NCI-H1092 treated with DMSO at 0.1 percent for 48 hours (cell line): ENCODE measurements at regions not wholly inside any gene's neighbourhood (a gene's known extent, or its start where the extent isn't known, plus 50 kb on each side); places are given as distances from the start of the nearest gene placed in this dataset.
"Not testable (repeated sequence)": the region's sequence is repeated elsewhere in the genome, so short reads cannot be mapped to it uniquely, and the experiment has no call there.

Experiments
- DNase-seq: peaks from one replicate; lab custom pipeline; 2025; lab: John Stamatoyannopoulos, UW

DNA sequence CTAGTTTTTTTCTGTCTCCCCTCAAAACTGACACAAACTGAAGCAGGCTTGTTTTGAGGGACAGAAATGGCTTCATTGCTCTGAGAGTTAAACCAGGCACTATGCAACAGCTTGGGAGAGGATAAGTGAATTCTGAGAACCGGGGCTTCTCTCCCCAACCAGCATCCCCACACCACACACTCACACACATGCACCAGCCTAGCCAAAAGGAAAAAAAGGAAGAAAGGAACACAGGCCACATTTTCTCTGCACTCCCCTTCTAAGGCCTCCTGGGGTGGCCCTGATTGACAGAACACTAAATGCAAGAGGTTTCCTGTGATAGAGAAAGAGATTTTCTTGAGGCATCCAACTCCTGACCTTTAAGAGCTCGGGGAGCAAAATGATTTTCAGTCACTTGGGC, 177.5 kb downstream of the TLE3 start:
- DNase-seq = no peak

DNA sequence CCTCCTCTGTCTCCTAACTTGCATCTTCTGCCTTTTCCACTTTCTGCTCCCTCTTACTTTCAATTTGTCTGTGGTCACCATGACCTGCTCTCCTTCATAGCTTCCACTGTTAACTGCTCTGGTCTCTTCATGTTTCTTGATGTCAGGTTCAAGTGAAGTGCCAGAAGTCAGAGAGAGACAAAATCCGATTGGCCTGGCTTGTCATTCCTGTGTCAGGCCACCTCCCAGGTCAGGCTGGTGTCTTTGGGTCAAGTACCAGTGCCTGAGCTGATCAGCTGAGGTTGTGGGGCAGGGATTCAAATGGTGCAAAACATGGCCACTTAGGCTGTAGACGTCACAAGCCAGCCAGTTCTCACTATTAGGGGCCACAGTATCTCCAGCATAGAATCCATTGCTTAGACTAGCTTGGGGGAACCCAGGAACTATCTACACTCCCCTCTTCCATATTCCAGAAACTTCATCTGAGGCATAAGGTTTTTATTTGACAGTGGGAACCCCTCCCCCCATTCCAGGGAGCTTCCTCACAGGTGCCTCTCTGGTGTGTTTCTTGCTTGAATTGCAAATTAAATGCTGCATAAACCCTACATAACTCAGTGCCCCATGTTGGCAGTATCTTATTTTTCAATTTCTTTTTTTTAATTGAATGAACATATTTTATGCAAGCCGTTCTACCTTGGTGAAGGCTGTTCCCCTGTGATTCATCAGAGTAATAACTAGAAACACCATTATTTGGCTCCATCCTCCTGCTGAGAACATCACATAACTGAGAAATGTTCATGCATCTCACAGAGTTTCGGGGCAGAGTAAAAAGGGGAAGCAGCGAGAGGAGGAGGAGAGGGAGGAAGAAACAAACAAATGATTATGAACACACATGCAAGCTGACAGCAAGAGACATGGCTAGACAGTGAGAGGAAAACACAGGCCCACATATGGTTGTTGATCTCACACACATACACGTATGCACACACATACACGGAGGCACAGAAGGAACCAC, 175.8 kb downstream of the TLE3 start:
- no peak for DNase-seq

GRCh38 chr15:69924531-69924930, 173.2 kb downstream of the TLE3 start:
- no peak for DNase-seq

DNA sequence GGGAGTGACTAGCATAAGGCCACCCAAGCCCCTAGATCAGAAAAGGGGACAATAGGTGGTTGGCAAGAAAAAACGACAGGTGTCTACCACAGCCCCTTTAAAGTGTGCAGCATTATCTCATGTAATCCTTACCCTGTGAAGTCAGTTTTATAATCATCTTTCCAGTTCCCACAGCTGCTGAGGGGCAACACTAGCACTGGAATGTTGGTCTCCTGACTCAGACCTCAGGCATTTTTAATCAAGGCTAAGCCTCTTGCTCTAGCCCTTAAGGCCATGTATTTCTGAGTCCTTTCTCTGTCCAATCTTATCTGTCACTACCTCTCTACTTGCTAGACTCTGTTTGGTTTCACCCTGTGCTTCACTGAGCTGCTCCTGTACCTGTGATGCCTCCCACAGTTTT, 171.7 kb downstream of the TLE3 start:
- DNase-seq = no peak

GRCh38 chr15:69926721-69927120, 171.0 kb downstream of the TLE3 start:
- no peak for DNase-seq

GRCh38 chr15:69928890-69929289, 168.8 kb downstream of the TLE3 start:
- not testable (repeated sequence) for DNase-seq

- no peak for DNase-seq
Measured at GRCh38 chr15:69929905-69930630, 167.6 kb downstream of the TLE3 start.

DNA sequence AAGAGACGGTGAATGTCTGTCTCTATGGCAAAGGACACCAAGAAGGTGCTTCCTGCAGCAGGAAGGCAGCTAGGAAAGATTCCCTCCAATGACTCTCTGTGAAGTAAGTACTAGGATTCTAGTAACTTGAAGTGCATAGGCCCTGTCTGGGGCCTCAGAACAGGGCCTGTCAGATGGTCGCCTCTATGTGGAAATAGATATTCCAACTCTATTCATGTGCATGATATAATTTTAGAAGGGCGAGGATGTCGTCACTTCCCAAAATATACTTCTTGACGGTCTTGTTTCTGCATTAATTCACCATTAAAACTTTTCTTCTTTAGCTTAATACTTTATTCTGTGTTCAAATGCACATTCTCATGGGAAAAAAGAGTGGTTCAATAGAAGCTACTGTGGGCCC, 167.0 kb downstream of the TLE3 start:
- DNase-seq = no peak

DNA sequence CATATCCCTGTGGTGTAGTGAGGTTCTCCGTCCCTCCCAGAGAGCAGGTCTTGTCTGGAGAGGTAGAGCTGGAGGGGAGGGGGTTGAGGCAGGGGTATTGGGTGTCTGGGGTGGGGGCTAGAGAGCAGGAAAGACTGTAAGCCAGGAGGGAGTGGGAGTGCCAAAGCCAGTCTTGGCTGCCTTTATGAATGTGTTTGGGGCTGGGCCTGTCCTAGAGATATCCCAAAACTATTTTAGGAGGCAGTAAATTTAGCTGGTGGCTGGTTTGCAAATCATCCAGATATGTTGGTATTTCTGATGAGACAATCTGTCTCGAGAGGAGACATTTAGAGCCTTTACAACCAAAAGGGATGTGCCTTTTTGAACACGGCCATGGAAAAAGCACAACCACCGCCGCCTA, 166.6 kb downstream of the TLE3 start:
- no peak for DNase-seq

GRCh38 chr15:69934607-69935006, 163.1 kb downstream of the TLE3 start:
- no peak for DNase-seq

GRCh38 chr15:69939513-69940440, 157.9 kb downstream of the TLE3 start:
- DNase-seq = no peak

- DNase-seq = no peak
Measured at GRCh38 chr15:69940441-69941300, 157.0 kb downstream of the TLE3 start.

DNA sequence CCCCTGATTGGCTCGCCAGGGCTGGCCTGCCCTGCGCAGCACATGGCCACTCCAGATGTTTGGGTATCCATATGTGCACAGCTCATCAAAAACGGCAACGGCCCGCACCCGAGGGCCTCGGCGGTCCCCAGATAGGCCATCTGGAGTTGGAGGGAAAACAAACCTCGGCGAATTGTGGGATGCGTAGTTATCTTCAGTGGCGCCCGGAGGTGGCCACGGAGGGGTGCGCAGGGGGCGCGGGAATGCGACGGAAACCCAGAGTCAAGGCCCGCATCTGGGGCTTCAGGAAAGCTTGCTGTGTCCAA, 156.5 kb downstream of the TLE3 start:
- no peak for DNase-seq

- no peak for DNase-seq
Measured at GRCh38 chr15:69941706-69942495, 155.8 kb downstream of the TLE3 start.

- no peak for DNase-seq
Measured at GRCh38 chr15:69943637-69944036, 154.1 kb downstream of the TLE3 start.

GRCh38 chr15:69945729-69946128, 152.0 kb downstream of the TLE3 start:
- no peak for DNase-seq

- no peak for DNase-seq
Measured at GRCh38 chr15:69946870-69947269, 150.8 kb downstream of the TLE3 start.

DNA sequence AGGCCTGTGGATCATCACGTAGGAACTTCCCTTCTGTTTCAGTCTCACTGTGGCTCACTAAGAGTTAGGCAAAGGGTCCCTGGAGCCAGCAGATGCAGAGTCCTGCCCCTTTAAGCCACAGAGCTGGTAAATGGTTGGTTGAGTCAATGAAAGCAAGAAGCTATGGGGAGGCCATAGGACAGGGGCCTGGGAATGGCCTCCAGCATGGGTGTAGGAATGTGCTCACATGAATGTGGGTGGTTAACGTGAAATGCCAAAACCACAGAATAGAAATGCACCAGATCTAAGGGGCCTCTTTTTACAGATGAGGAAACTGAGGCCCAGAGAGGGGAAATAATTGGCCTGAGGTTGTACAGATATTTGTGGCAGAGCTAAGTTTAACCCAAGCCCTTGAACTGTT, 150.3 kb downstream of the TLE3 start:
- DNase-seq = no peak

DNA sequence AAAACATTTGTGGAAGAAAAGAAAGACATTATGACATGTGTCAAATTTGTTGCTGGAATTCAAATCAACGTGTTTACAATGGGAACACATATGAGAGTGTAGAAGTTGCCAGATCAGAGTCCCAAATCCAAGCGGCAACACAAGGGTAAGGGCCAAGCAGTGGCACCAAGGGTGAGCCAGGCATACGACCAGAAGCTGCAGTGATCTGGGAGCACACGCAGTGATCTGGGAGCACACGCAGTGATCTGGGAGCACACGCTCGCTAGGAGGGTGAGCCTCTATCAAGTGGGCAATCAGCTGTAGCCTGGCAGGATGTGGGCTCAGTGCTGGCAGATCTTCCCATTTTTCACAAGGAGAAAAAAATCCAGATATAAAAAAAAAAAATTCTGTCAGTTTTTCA, 148.2 kb downstream of the TLE3 start:
- DNase-seq = no peak

DNA sequence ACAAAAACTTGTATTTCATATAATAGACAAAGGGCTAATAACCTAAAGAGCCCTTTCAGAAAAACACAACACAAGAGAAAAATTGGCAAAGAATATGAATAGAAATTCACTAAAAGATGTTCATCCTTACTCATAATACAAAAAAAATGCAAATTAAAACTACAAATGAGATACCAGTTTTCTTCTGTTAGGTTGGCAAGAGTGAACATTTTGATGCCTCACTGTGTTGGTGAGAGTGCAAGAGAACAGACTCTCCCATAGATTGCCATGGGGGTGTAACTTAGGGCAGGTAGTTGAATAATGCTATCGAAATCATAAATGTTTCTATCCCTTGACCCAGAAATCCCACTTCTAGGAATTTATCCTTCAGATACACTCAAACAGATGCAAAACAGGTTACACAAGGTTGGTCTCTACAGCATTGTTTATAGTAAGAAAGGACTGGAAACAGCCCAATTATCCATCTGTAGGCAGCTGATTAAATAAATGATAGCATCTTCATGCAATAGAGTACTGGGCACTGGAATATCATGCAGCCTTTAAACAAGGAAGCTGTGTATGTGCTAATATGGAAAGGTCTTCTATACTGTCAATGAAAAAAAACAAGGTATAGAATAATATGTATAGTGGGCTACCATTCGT, 146.3 kb downstream of the TLE3 start:
- DNase-seq = no peak
